Astrocyte of the spinal cord (primary cell): ENCODE measurements at regions not wholly inside any gene's neighbourhood (a gene's known extent, or its start where the extent isn't known, plus 50 kb on each side); places are given as distances from the start of the nearest gene placed in this dataset.

Experiments
- DNase-seq: peaks from one replicate; pipeline ENCODE4 v3.0.0; 2011; ENCODE audit warnings: low read depth, low spot score
- H3K4me3 ChIP-seq: 2 replicates; pipeline ENCODE4 v1.5.1; 2011; ENCODE audit warnings: low read depth, mild to moderate bottlenecking, low read length, moderate library complexity
- CTCF ChIP-seq: IDR thresholded peaks from 2 replicates; pipeline ENCODE4 v1.5.1; 2012; ENCODE audit warnings: low read depth, mild to moderate bottlenecking, low read length, inconsistent platforms
- in situ Hi-C: cut with HindIII; loops from 2 replicates; pipeline ENCODE4 v1.10.0; 2017; ENCODE audit warnings: low sequenced_read_pairs

GRCh38 chr14:88064841-88065240 lies 59.9 kb downstream of the GPR65 start:
- TF ChIP-seq CTCF = no peak
- DNase-seq = no peak
- H3K4me3 ChIP-seq = no peak overlapping the region
- in situ Hi-C loops = no loop called here

GRCh38 chr14:88069677-88070076 lies 64.7 kb downstream of the GPR65 start:
- in situ Hi-C loops = no loop called here
- no peak overlapping the region for H3K4me3 ChIP-seq
- DNase-seq = no peak
- no peak for TF ChIP-seq CTCF

- DNase-seq = no peak
- in situ Hi-C loops = no loop called here
- TF ChIP-seq CTCF = no peak
- no peak overlapping the region for H3K4me3 ChIP-seq
Observed at GRCh38 chr14:88075269-88075981, 70.5 kb downstream of the GPR65 start.

GRCh38 chr14:88078525-88078924 lies 73.6 kb downstream of the GPR65 start:
- TF ChIP-seq CTCF = no peak
- in situ Hi-C loops = no loop called here

GRCh38 chr14:88079624-88080023 lies 74.7 kb downstream of the GPR65 start:
- no peak for TF ChIP-seq CTCF
- in situ Hi-C loops = no loop called here
- DNase-seq = no peak
- H3K4me3 ChIP-seq = no peak overlapping the region

More at GRCh38 chr14:88078525-88078924, 73.6 kb downstream of the GPR65 start:
- H3K4me3 ChIP-seq = no peak overlapping the region
- DNase-seq = no peak

GRCh38 chr14:88085736-88086135 lies 80.8 kb downstream of the GPR65 start:
- no peak for TF ChIP-seq CTCF
- no peak for DNase-seq
- no peak overlapping the region for H3K4me3 ChIP-seq
- in situ Hi-C loops = no loop called here

GRCh38 chr14:88089445-88089844 lies 84.5 kb downstream of the GPR65 start:
- in situ Hi-C loops = no loop called here
- no peak for TF ChIP-seq CTCF
- no peak for DNase-seq

More at GRCh38 chr14:88089445-88089844, 84.5 kb downstream of the GPR65 start:
- no peak overlapping the region for H3K4me3 ChIP-seq
